HUDEP-2 (cell line): ENCODE measurements at regions not wholly inside any gene's neighbourhood (a gene's known extent, or its start where the extent isn't known, plus 50 kb on each side); places are given as distances from the start of the nearest gene placed in this dataset.

Experiments
- DNase-seq, 76 experiments: peaks; one replicate each; lab custom pipeline; 2025; ENCODE audit not compliant: unreplicated experiment in 76 of 76; lab: John Stamatoyannopoulos, UW

GRCh38 chr20:43248341-43248740 is 58.6 kb upstream of the PTPRT start:
- DNase-seq, result no peak

DNA sequence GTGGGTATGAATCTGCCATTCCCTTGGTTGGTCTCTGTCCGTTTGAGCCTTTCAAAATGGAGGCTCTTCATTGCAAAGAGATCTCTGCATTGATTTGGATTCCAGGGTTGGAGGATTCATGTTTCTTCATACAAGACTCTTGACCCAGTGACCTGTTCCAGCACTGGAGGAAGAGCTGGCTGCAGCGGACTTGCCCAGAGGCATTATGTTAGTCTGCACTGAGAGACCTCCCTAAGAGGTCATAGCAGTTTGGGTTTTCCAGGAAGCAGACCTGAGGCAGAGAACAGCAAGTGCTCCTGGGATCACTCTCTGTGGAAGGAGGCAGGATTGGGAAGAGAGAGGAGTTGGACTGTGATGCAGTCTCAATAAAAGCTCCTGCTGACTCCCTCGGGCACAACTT is 57.7 kb upstream of the PTPRT start:
- DNase-seq, result no peak

DNA sequence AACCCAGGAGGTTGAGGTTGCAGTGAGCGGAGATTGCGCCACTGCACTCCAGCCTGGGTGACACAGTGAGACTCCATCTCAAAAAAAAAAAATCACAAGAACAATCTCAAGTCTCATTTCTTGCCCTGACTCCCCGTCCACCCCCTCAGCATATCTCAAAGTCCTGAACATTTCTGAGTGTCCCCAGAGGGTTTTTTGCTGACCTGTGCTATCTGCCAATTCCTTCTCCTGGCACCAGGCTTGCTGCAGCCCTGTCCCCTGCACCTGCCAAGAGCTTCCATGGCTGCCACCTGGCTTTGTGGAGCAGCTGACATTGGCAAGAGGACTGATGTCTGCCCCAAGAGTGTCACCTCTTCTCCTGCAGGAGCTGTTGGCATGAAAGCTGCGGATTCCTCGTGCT is 54.9 kb upstream of the PTPRT start:
- no peak for DNase-seq

GRCh38 chr20:43243672-43244269 is 54.1 kb upstream of the PTPRT start:
- peak in 5 of 76 experiments; percentile 2 to 11 (median 2) for DNase-seq

GRCh38 chr20:43241057-43241702 is 51.5 kb upstream of the PTPRT start:
- DNase-seq, result no peak
